ENCODE measurements at regions not wholly inside any gene's neighbourhood (a gene's known extent, or its start where the extent isn't known, plus 50 kb on each side); places are given as distances from the start of the nearest gene placed in this dataset.

DNA sequence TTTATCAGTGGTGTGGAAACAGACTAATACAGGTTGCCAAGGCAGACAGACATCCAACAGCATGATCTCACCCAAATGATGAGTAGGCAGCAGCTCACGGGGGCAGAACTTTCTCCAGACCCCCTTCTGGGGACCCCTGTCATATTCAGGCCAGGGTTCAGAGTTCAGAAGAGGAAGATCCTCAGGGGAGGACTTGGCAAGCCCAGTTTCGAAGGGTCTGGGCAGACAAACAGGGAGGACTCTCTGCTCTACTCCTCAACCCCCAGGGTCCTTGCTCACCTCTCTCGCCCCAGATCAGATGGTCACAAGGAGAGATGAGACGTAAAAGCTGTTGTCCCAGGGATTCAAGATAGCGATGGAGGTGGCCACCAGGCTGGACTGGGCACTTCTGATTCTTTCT, 215.1 kb upstream of the MVB12B start:
- DNase-seq: no peak
- Mint-ChIP-seq H3K27ac (no peak overlapping the region), H3K36me3 (ENCODE audit: low read depth) (no peaks in the 10 kb centered on the region), H3K4me1 (no peaks in the 10 kb centered on the region), H3K9me3 (no peaks in the 10 kb centered on the region), H3K4me3 (no peak overlapping the region), H3K27me3 (ENCODE audit: low read depth, poor library complexity) (peaks cover 57% of the 10 kb centered on the region)
- TF ChIP-seq, protein P1, sequence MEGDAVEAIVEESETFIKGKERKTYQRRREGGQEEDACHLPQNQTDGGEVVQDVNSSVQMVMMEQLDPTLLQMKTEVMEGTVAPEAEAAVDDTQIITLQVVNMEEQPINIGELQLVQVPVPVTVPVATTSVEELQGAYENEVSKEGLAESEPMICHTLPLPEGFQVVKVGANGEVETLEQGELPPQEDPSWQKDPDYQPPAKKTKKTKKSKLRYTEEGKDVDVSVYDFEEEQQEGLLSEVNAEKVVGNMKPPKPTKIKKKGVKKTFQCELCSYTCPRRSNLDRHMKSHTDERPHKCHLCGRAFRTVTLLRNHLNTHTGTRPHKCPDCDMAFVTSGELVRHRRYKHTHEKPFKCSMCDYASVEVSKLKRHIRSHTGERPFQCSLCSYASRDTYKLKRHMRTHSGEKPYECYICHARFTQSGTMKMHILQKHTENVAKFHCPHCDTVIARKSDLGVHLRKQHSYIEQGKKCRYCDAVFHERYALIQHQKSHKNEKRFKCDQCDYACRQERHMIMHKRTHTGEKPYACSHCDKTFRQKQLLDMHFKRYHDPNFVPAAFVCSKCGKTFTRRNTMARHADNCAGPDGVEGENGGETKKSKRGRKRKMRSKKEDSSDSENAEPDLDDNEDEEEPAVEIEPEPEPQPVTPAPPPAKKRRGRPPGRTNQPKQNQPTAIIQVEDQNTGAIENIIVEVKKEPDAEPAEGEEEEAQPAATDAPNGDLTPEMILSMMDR (IDR thresholded peaks at IDR 0.05): no peak

DNA sequence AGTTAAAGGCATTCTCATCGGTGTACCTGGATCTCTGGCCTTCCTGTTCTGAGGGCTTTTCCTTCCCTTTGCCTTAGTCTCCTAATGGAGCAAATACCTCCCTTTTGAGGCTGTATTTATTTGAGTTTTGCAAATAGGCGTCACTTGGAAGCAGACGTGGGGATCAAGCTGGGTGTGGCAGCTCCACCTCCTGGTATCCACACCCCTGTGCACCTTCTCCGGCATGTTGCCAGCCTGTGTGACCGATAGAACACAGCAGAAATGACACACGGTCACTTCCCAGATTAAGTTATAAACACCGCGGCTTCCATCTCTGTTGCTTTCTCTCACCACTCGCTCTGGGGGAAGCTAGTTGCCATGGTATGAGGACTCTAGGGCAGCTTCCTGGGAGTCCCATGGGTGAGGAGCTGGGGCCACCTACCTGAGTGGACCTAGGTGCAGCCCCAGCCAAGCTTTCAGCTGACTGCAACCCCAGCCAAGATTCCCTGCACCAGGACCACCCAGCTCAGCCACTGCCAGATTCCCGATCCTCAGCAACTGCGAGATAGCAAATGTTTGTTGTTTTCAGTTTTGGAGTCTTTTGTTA, 214.4 kb upstream of the MVB12B start:
- H3K4me3 Mint-ChIP-seq: no peak overlapping the region
- DNase-seq: no peak
- no peaks in the 10 kb centered on the region for H3K36me3 Mint-ChIP-seq (ENCODE audit: low read depth)
- H3K27me3 Mint-ChIP-seq (ENCODE audit: low read depth, poor library complexity): peaks cover 55% of the 10 kb centered on the region
- TF ChIP-seq, protein P1 (IDR thresholded peaks at IDR 0.05): no peak
- no peaks in the 10 kb centered on the region for H3K9me3 Mint-ChIP-seq
- H3K4me1 Mint-ChIP-seq: no peaks in the 10 kb centered on the region
- H3K27ac Mint-ChIP-seq: no peak overlapping the region

DNA sequence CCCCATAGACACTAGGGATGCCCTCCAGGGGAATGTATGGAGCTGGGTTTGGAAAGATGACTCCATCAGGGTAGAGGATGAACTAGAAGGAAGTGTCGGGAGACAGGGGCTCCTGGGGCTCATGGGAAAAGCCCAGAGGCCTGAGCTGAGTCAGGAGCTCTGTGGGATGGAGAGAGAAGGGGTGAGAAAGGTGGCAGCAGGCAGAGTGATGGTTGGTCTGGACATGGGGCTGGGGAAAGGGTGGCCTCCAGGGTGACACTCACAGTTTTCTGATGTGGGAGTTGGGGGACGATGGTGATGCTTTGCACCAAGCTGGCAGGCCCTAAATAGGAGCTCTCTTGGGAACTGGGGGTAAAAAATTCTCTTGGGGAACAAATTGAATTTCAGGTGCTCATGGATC, 213.5 kb upstream of the MVB12B start:
- peaks cover 53% of the 10 kb centered on the region for H3K27me3 Mint-ChIP-seq (ENCODE audit: low read depth, poor library complexity)
- no peak for DNase-seq

DNA sequence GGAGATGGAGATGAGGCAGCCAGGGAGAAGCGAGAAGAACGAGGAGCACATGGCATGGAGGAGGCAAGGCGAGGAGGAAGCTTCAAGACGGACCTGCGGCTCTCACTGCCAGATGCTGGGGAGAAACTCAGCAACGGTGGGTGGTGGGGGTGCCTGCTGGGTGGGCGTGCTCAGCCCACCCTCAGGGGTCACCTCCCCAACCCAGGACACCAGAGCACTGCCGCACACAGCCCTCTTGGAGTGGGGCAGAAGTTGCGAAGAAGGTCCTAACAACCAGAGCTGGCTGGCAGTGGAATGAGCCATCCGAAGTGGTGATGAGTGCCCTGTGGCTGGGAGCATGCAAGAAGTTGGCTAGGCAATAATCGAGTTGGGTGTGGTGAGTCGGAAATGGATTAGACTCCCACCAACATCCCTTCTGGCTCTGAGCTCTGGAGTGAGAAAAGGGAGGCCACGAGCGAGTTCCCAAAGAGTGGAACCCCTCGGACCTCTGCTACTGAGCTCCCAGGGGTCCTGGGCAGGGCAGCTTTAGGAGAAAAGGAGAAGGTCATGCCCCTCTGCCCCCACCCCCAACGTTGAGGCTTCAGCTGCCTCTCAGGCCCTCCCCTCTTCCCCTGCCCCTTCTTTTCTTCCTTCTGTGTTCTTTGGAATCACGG, 212.7 kb upstream of the MVB12B start:
- Mint-ChIP-seq H3K9me3 (no peaks in the 10 kb centered on the region), H3K4me1 (no peaks in the 10 kb centered on the region), H3K27ac (no peak overlapping the region), H3K4me3 (no peak overlapping the region), H3K36me3 (ENCODE audit: low read depth) (no peaks in the 10 kb centered on the region), H3K27me3 (ENCODE audit: low read depth, poor library complexity) (peaks cover 47% of the 10 kb centered on the region)
- TF ChIP-seq, protein P1 (IDR thresholded peaks at IDR 0.05): no peak
- no peak for DNase-seq

More for the DNA sequence above, 213.5 kb upstream of the MVB12B start:
- no peaks in the 10 kb centered on the region for H3K4me1 Mint-ChIP-seq
- no peak overlapping the region for H3K27ac Mint-ChIP-seq
- TF ChIP-seq, protein P1 (IDR thresholded peaks at IDR 0.05): no peak
- no peak overlapping the region for H3K4me3 Mint-ChIP-seq
- no peaks in the 10 kb centered on the region for H3K36me3 Mint-ChIP-seq (ENCODE audit: low read depth)
- no peaks in the 10 kb centered on the region for H3K9me3 Mint-ChIP-seq

DNA sequence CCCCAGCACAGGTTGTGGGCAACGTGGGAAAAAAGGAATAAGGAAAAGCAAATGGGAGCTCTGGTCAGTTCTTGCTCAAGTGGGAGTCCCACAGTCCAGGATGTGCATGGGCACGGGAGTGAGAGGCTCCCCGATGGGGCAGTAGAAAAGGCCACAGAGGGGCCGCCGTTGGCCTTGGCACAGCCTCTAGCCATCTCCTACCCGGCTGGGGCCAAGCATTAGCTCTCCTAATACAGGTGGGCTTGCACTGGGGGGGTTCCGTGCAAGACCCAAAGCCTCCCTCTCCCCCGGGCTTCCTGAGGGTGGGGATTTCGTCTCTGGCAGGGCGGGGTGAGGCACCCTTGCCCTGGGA, 212.2 kb upstream of the MVB12B start:
- Mint-ChIP-seq H3K27me3 (ENCODE audit: low read depth, poor library complexity) (peaks cover 43% of the 10 kb centered on the region), H3K4me3 (no peak overlapping the region), H3K27ac (no peak overlapping the region), H3K9me3 (no peaks in the 10 kb centered on the region), H3K4me1 (no peaks in the 10 kb centered on the region), H3K36me3 (ENCODE audit: low read depth) (no peaks in the 10 kb centered on the region)
- TF ChIP-seq, protein P1 (IDR thresholded peaks at IDR 0.05): no peak
- no peak for DNase-seq

DNA sequence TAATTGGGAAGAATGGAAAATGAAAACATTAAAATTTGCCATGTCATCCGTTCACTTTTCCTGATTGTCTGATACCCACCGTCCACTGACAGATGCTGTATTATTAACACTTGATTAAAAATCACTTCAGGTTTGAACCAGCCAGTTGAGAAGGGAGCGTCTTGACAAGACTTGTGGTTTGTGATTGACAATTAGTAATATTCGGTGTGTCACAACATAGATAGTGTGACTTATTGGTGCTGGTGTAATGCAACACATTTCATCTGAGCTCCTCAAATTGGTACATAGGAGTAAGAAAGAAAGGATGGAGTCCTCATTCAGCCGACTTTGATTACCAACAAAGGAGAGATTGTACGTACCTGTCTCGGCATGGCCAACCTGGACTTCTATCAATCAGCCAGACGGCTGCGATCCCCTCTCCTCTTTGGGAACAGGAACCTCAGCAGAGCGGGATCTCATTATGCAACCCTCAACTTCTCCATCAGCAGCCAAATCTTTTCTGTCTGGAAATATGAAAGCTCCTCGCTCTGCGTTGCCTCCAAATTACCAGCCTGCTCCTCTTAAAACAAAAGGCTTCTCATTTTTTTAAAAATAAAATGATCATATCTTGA, 211.7 kb upstream of the MVB12B start:
- TF ChIP-seq, protein P1 (IDR thresholded peaks at IDR 0.05): no peak
- Mint-ChIP-seq H3K27me3 (ENCODE audit: low read depth, poor library complexity) (peaks cover 43% of the 10 kb centered on the region), H3K4me1 (no peaks in the 10 kb centered on the region), H3K9me3 (no peaks in the 10 kb centered on the region), H3K4me3 (no peak overlapping the region), H3K27ac (no peak overlapping the region), H3K36me3 (ENCODE audit: low read depth) (no peaks in the 10 kb centered on the region)
- no peak for DNase-seq

Measured in nephron progenitor cell (in vitro differentiated cells).